Hepatic stellate cell (primary cell): ENCODE measurements at regions not wholly inside any gene's neighbourhood (a gene's known extent, or its start where the extent isn't known, plus 50 kb on each side); places are given as distances from the start of the nearest gene placed in this dataset.

Experiments used
- DNase-seq: peaks from one replicate; pipeline ENCODE4 v3.0.0; 2011; ENCODE audit warnings: low spot score

- no peak for DNase-seq
Measured at GRCh38 chr10:27599546-27599945, 95.4 kb downstream of the RAB18 start.

GRCh38 chr10:27600930-27601329, 96.8 kb downstream of the RAB18 start:
- DNase-seq = no peak

- DNase-seq = no peak
Measured at GRCh38 chr10:27601503-27601902, 97.4 kb downstream of the RAB18 start.

- DNase-seq = no peak
Measured at GRCh38 chr10:27601946-27602538, 97.9 kb downstream of the RAB18 start.

GRCh38 chr10:27603104-27603503, 99.0 kb downstream of the RAB18 start:
- no peak for DNase-seq

- no peak for DNase-seq
Measured at GRCh38 chr10:27605318-27605717, 101.2 kb downstream of the RAB18 start.

- DNase-seq = no peak
Measured at GRCh38 chr10:27607591-27607990, 103.5 kb downstream of the RAB18 start.

- no peak for DNase-seq
Measured at GRCh38 chr10:27611236-27611635, 107.1 kb downstream of the RAB18 start.

GRCh38 chr10:27611744-27612550, 107.8 kb downstream of the RAB18 start:
- no peak for DNase-seq

- no peak for DNase-seq
Measured at GRCh38 chr10:27612551-27613035, 108.5 kb downstream of the RAB18 start.

- no peak for DNase-seq
Measured at GRCh38 chr10:27614776-27615175, 110.7 kb downstream of the RAB18 start.

GRCh38 chr10:27618036-27618615, 114.0 kb downstream of the RAB18 start:
- DNase-seq = no peak

GRCh38 chr10:27618906-27619305, 114.8 kb downstream of the RAB18 start:
- no peak for DNase-seq

- DNase-seq = no peak
Measured at GRCh38 chr10:27619329-27619728, 115.2 kb downstream of the RAB18 start.

- peak; percentile 55 for DNase-seq
Measured at GRCh38 chr10:27620430-27621397, 116.6 kb downstream of the RAB18 start.

- peak; percentile 7 for DNase-seq
Measured at GRCh38 chr10:27621461-27621860, 117.4 kb downstream of the RAB18 start.

- no peak for DNase-seq
Measured at GRCh38 chr10:27622596-27622995, 118.5 kb downstream of the RAB18 start.
